HG03439 (cell line): ENCODE measurements at regions not wholly inside any gene's neighbourhood (a gene's known extent, or its start where the extent isn't known, plus 50 kb on each side); places are given as distances from the start of the nearest gene placed in this dataset.
A peak's percentile ranks its signal among the peaks of the same experiment; 100 is the strongest.

Source experiments
- ATAC-seq: cut with Tn5 transposase; IDR thresholded peaks from one replicate; pipeline ENCODE4 v1.9.1; 2021; ENCODE audit warnings: mild to moderate bottlenecking, moderate library complexity; ENCODE audit not compliant: unreplicated experiment

- peak; percentile 64 for ATAC-seq
Measured at GRCh38 chr14:56874375-56874774, 64.1 kb upstream of the OTX2 start.

GRCh38 chr14:56870336-56870735, 60.1 kb upstream of the OTX2 start:
- ATAC-seq, result no peak

- no peak for ATAC-seq
Measured at GRCh38 chr14:56868660-56869059, 58.4 kb upstream of the OTX2 start.

GRCh38 chr14:56862836-56863235, 52.6 kb upstream of the OTX2 start:
- no peak for ATAC-seq

GRCh38 chr14:56860441-56860840, 50.2 kb upstream of the OTX2 start:
- ATAC-seq, result no peak
